ENCODE measurements at regions not wholly inside any gene's neighbourhood (a gene's known extent, or its start where the extent isn't known, plus 50 kb on each side); places are given as distances from the start of the nearest gene placed in this dataset.

GRCh38 chr2:107729440-107729839, 97.3 kb upstream of the RGPD4 start:
- H3K4me3 ChIP-seq (ENCODE audit: low read length), result no peak overlapping the region
- H3K36me3 ChIP-seq (ENCODE audit: control insufficient read depth, low read length), result no peaks in the 10 kb centered on the region
- H3K9me3 ChIP-seq (ENCODE audit: control insufficient read depth, insufficient read depth, low read length), result no peaks in the 10 kb centered on the region
- H3K27ac ChIP-seq (ENCODE audit: low read depth, low read length), result no peak overlapping the region
- H3K9me2 ChIP-seq (replicated peaks; ENCODE audit: control insufficient read depth, low read length), result no peaks in the 10 kb centered on the region
- no peak for TF ChIP-seq EZH2phosphoT487 (IDR thresholded peaks at IDR 0.05; ENCODE audit: borderline replicate concordance, low read length)
- TF ChIP-seq CTCF (IDR thresholded peaks at IDR 0.05; ENCODE audit: low read depth, low read length, poor library complexity, severe bottlenecking), result no peak
- no peak overlapping the region for H3K4me2 ChIP-seq (ENCODE audit: low read length)
- H3K27me3 ChIP-seq (ENCODE audit: control insufficient read depth, low read length), result no peaks in the 10 kb centered on the region
- no peaks in the 10 kb centered on the region for H3K4me1 ChIP-seq (ENCODE audit: control insufficient read depth, low read length)
- H3F3A ChIP-seq (ENCODE audit: control insufficient read depth, insufficient read depth), result no peaks in the 10 kb centered on the region
- no peaks in the 10 kb centered on the region for H3K79me2 ChIP-seq (ENCODE audit: control insufficient read depth, low read length)
- H4K20me1 ChIP-seq (ENCODE audit: control insufficient read depth, insufficient read depth, low read depth, low read length), result no peaks in the 10 kb centered on the region

GRCh38 chr2:107730898-107731297, 95.8 kb upstream of the RGPD4 start:
- no peak overlapping the region for H3K27ac ChIP-seq (ENCODE audit: low read depth, low read length)
- H3K79me2 ChIP-seq (ENCODE audit: control insufficient read depth, low read length), result no peaks in the 10 kb centered on the region
- no peaks in the 10 kb centered on the region for H3K4me1 ChIP-seq (ENCODE audit: control insufficient read depth, low read length)
- TF ChIP-seq CTCF (IDR thresholded peaks at IDR 0.05; ENCODE audit: low read depth, low read length, poor library complexity, severe bottlenecking) (no peak), EZH2phosphoT487 (IDR thresholded peaks at IDR 0.05; ENCODE audit: borderline replicate concordance, low read length) (no peak)
- no peaks in the 10 kb centered on the region for H3K9me3 ChIP-seq (ENCODE audit: control insufficient read depth, insufficient read depth, low read length)
- H3K4me2 ChIP-seq (ENCODE audit: low read length), result no peak overlapping the region
- H3K36me3 ChIP-seq (ENCODE audit: control insufficient read depth, low read length), result no peaks in the 10 kb centered on the region
- no peaks in the 10 kb centered on the region for H3K9me2 ChIP-seq (replicated peaks; ENCODE audit: control insufficient read depth, low read length)
- no peaks in the 10 kb centered on the region for H3F3A ChIP-seq (ENCODE audit: control insufficient read depth, insufficient read depth)
- no peak overlapping the region for H3K4me3 ChIP-seq (ENCODE audit: low read length)
- no peaks in the 10 kb centered on the region for H4K20me1 ChIP-seq (ENCODE audit: control insufficient read depth, insufficient read depth, low read depth, low read length)
- H3K27me3 ChIP-seq (ENCODE audit: control insufficient read depth, low read length), result no peaks in the 10 kb centered on the region

GRCh38 chr2:107731435-107731834, 95.3 kb upstream of the RGPD4 start:
- Histone ChIP-seq H3K27ac (ENCODE audit: low read depth, low read length) (no peak overlapping the region), H3F3A (ENCODE audit: control insufficient read depth, insufficient read depth) (no peaks in the 10 kb centered on the region), H3K36me3 (ENCODE audit: control insufficient read depth, low read length) (no peaks in the 10 kb centered on the region), H4K20me1 (ENCODE audit: control insufficient read depth, insufficient read depth, low read depth, low read length) (no peaks in the 10 kb centered on the region), H3K4me1 (ENCODE audit: control insufficient read depth, low read length) (no peaks in the 10 kb centered on the region), H3K79me2 (ENCODE audit: control insufficient read depth, low read length) (no peaks in the 10 kb centered on the region), H3K9me3 (ENCODE audit: control insufficient read depth, insufficient read depth, low read length) (no peaks in the 10 kb centered on the region), H3K9me2 (replicated peaks; ENCODE audit: control insufficient read depth, low read length) (no peaks in the 10 kb centered on the region), H3K27me3 (ENCODE audit: control insufficient read depth, low read length) (no peaks in the 10 kb centered on the region), H3K4me3 (ENCODE audit: low read length) (no peak overlapping the region), H3K4me2 (ENCODE audit: low read length) (no peak overlapping the region)
- TF ChIP-seq CTCF (IDR thresholded peaks at IDR 0.05; ENCODE audit: low read depth, low read length, poor library complexity, severe bottlenecking), result no peak

GRCh38 chr2:107735201-107735600, 91.5 kb upstream of the RGPD4 start:
- TF ChIP-seq EZH2phosphoT487 (IDR thresholded peaks at IDR 0.05; ENCODE audit: borderline replicate concordance, low read length) (no peak), CTCF (IDR thresholded peaks at IDR 0.05; ENCODE audit: low read depth, low read length, poor library complexity, severe bottlenecking) (no peak)
- Histone ChIP-seq H3K4me1 (ENCODE audit: control insufficient read depth, low read length) (no peaks in the 10 kb centered on the region), H3K27ac (ENCODE audit: low read depth, low read length) (no peak overlapping the region), H3K4me2 (ENCODE audit: low read length) (no peak overlapping the region), H3K9me3 (ENCODE audit: control insufficient read depth, insufficient read depth, low read length) (no peaks in the 10 kb centered on the region), H4K20me1 (ENCODE audit: control insufficient read depth, insufficient read depth, low read depth, low read length) (no peaks in the 10 kb centered on the region), H3F3A (ENCODE audit: control insufficient read depth, insufficient read depth) (no peaks in the 10 kb centered on the region), H3K36me3 (ENCODE audit: control insufficient read depth, low read length) (no peaks in the 10 kb centered on the region), H3K79me2 (ENCODE audit: control insufficient read depth, low read length) (no peaks in the 10 kb centered on the region), H3K27me3 (ENCODE audit: control insufficient read depth, low read length) (no peaks in the 10 kb centered on the region), H3K4me3 (ENCODE audit: low read length) (no peak overlapping the region), H3K9me2 (replicated peaks; ENCODE audit: control insufficient read depth, low read length) (no peaks in the 10 kb centered on the region)
